ENCODE measurements at regions not wholly inside any gene's neighbourhood (a gene's known extent, or its start where the extent isn't known, plus 50 kb on each side); places are given as distances from the start of the nearest gene placed in this dataset.

DNA sequence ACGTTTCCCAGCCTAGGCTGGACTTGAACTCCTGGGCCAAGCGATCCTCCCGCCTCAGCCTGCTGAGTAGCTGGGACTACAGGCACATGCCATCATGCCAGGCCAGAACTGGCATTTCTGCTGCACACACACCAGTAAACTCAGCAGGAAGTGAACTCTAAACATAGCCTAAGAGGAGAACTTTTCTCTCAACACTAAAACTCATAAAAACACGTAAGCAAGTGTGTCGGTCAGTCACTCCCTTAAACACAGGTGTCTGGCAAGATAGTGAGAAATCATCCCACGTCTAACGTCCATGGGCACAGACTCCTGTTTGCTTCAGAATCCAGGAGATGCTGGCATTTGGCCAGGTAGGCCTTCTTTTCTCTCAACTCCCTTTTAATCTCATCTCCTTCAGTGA lies 104.8 kb downstream of the RPL27A start:
- Histone ChIP-seq H3K9ac (ENCODE audit: low read depth, low read length) (no peak overlapping the region), H3K9me3 (replicated peaks; ENCODE audit: low read length) (no peaks in the 10 kb centered on the region), H3K4me2 (ENCODE audit: low read length) (no peak overlapping the region), H3K27me3 (ENCODE audit: control insufficient read depth, insufficient read depth, low read length) (no peaks in the 10 kb centered on the region), H3K36me3 (ENCODE audit: insufficient read depth, low read length) (no peaks in the 10 kb centered on the region), H3K4me1 (ENCODE audit: control insufficient read depth, insufficient read depth, low read length) (peaks cover 11% of the 10 kb centered on the region), H3K4me3 (ENCODE audit: low read length) (no peak overlapping the region)

- H3K4me3 ChIP-seq (ENCODE audit: low read length): no peak overlapping the region
- no peaks in the 10 kb centered on the region for H3K36me3 ChIP-seq (ENCODE audit: insufficient read depth, low read length)
- peaks cover 11% of the 10 kb centered on the region for H3K4me1 ChIP-seq (ENCODE audit: control insufficient read depth, insufficient read depth, low read length)
- H3K27me3 ChIP-seq (ENCODE audit: control insufficient read depth, insufficient read depth, low read length): no peaks in the 10 kb centered on the region
- H3K9ac ChIP-seq (ENCODE audit: low read depth, low read length): no peak overlapping the region
- no peaks in the 10 kb centered on the region for H3K9me3 ChIP-seq (replicated peaks; ENCODE audit: low read length)
- H3K4me2 ChIP-seq (ENCODE audit: low read length): no peak overlapping the region
These were observed 106.0 kb downstream of the RPL27A start for GRCh38 chr11:8788616-8789015.

GRCh38 chr11:8789864-8790263 lies 107.3 kb downstream of the RPL27A start:
- Histone ChIP-seq H3K9ac (ENCODE audit: low read depth, low read length) (no peak overlapping the region), H3K9me3 (replicated peaks; ENCODE audit: low read length) (no peaks in the 10 kb centered on the region), H3K36me3 (ENCODE audit: insufficient read depth, low read length) (peaks cover 4% of the 10 kb centered on the region), H3K4me1 (ENCODE audit: control insufficient read depth, insufficient read depth, low read length) (peaks cover 11% of the 10 kb centered on the region), H3K4me2 (ENCODE audit: low read length) (no peak overlapping the region), H3K4me3 (ENCODE audit: low read length) (no peak overlapping the region), H3K27me3 (ENCODE audit: control insufficient read depth, insufficient read depth, low read length) (no peaks in the 10 kb centered on the region)

GRCh38 chr11:8790968-8791367 lies 108.4 kb downstream of the RPL27A start:
- Histone ChIP-seq H3K4me3 (ENCODE audit: low read length) (no peak overlapping the region), H3K4me2 (ENCODE audit: low read length) (no peak overlapping the region), H3K9ac (ENCODE audit: low read depth, low read length) (no peak overlapping the region), H3K36me3 (ENCODE audit: insufficient read depth, low read length) (peaks cover 4% of the 10 kb centered on the region), H3K27me3 (ENCODE audit: control insufficient read depth, insufficient read depth, low read length) (no peaks in the 10 kb centered on the region), H3K9me3 (replicated peaks; ENCODE audit: low read length) (no peaks in the 10 kb centered on the region), H3K4me1 (ENCODE audit: control insufficient read depth, insufficient read depth, low read length) (peaks cover 11% of the 10 kb centered on the region)

- H3K9me3 ChIP-seq (replicated peaks; ENCODE audit: low read length): no peaks in the 10 kb centered on the region
- H3K4me2 ChIP-seq (ENCODE audit: low read length): no peak overlapping the region
- H3K27me3 ChIP-seq (ENCODE audit: control insufficient read depth, insufficient read depth, low read length): no peaks in the 10 kb centered on the region
- H3K36me3 ChIP-seq (ENCODE audit: insufficient read depth, low read length): peaks cover 4% of the 10 kb centered on the region
- no peaks in the 10 kb centered on the region for H3K4me1 ChIP-seq (ENCODE audit: control insufficient read depth, insufficient read depth, low read length)
- no peak overlapping the region for H3K9ac ChIP-seq (ENCODE audit: low read depth, low read length)
- no peak overlapping the region for H3K4me3 ChIP-seq (ENCODE audit: low read length)
These were observed 110.1 kb downstream of the RPL27A start for GRCh38 chr11:8792710-8793109.

DNA sequence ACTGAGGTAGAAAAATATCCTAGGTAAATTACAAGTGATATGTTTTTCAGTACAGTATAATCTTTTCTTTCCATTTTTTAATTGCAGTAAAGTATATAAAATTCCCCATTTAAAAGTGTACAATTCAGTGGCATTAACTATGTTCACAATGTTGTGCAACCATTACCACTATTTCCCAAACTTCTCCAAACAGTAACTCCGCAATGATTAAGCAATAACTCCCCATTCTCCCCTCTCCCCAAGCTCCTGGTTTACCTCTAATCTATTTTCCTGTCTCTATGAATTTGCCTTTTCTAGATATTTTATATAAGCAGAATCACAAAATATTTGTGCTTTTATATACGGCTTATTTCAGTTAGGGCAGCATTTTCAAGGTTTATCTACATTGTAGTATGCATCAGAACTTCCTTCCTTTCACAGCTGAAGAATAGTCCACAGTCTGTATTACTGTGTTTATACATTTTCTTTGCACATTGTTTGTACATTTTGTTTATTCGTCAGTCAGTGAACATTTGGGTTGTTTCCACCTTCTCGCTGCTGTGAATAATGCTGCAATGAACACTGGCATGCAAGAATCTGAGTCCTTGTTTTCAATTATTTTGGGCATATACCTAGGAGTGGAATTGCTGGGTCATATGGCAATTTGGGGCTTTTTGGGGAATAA lies 110.7 kb downstream of the RPL27A start:
- Histone ChIP-seq H3K9me3 (replicated peaks; ENCODE audit: low read length) (no peaks in the 10 kb centered on the region), H3K27me3 (ENCODE audit: control insufficient read depth, insufficient read depth, low read length) (no peaks in the 10 kb centered on the region), H3K4me1 (ENCODE audit: control insufficient read depth, insufficient read depth, low read length) (no peaks in the 10 kb centered on the region), H3K4me3 (ENCODE audit: low read length) (no peak overlapping the region), H3K9ac (ENCODE audit: low read depth, low read length) (no peak overlapping the region), H3K4me2 (ENCODE audit: low read length) (no peak overlapping the region), H3K36me3 (ENCODE audit: insufficient read depth, low read length) (peaks cover 4% of the 10 kb centered on the region)

DNA sequence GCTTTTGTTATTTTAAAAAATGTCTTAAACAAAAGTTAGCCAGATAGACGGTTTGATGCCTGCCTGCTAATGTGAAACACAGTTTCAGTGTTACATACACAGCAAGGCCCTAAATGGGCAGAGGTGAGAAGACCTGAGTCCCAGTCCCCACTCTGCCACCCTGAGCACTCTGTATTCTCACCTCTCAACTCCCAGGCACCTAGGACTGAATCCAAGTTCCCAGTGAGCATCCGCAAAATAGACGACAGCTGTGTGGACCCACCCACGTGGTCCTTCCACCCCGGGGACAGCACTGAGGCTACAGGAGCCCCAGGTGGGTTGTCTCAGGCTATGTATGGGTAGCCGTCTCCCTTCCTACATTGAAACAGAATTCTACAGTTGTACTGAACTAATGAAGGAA lies 111.5 kb downstream of the RPL27A start:
- Histone ChIP-seq H3K27me3 (ENCODE audit: control insufficient read depth, insufficient read depth, low read length) (no peaks in the 10 kb centered on the region), H3K9ac (ENCODE audit: low read depth, low read length) (no peak overlapping the region), H3K36me3 (ENCODE audit: insufficient read depth, low read length) (peaks cover 5% of the 10 kb centered on the region), H3K4me1 (ENCODE audit: control insufficient read depth, insufficient read depth, low read length) (no peaks in the 10 kb centered on the region), H3K9me3 (replicated peaks; ENCODE audit: low read length) (no peaks in the 10 kb centered on the region), H3K4me3 (ENCODE audit: low read length) (no peak overlapping the region), H3K4me2 (ENCODE audit: low read length) (no peak overlapping the region)

DNA sequence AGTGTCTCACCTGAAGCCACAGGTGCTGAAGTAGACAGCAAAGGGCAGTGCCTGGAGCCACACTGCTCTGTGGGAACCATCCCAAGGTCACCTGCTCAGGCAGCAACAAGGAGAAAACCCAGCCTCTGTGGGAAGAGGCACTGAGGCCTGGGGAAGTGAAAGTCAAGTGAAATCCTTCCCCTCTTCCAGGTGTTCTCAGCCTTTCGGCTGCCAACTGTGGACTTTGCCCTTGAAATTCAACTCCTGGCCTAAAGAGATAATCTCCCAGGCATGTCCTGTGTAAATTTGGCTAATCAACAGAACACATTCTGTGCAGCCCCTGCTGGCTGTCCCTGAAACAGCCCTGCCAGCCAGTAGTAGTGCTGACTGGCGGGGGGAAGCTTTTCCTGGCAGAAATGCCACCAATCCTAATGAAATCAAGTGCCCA lies 112.1 kb downstream of the RPL27A start:
- Histone ChIP-seq H3K4me1 (ENCODE audit: control insufficient read depth, insufficient read depth, low read length) (no peaks in the 10 kb centered on the region), H3K4me2 (ENCODE audit: low read length) (no peak overlapping the region), H3K9ac (ENCODE audit: low read depth, low read length) (no peak overlapping the region), H3K27me3 (ENCODE audit: control insufficient read depth, insufficient read depth, low read length) (no peaks in the 10 kb centered on the region), H3K36me3 (ENCODE audit: insufficient read depth, low read length) (peaks cover 10% of the 10 kb centered on the region), H3K9me3 (replicated peaks; ENCODE audit: low read length) (no peaks in the 10 kb centered on the region), H3K4me3 (ENCODE audit: low read length) (no peak overlapping the region)

GRCh38 chr11:8796941-8797340 lies 114.0 kb upstream of the AKIP1 start:
- no peak overlapping the region for H3K4me2 ChIP-seq (ENCODE audit: low read length)
- no peaks in the 10 kb centered on the region for H3K9me3 ChIP-seq (replicated peaks; ENCODE audit: low read length)
- H3K27me3 ChIP-seq (ENCODE audit: control insufficient read depth, insufficient read depth, low read length): no peaks in the 10 kb centered on the region
- peaks cover 10% of the 10 kb centered on the region for H3K36me3 ChIP-seq (ENCODE audit: insufficient read depth, low read length)
- no peak overlapping the region for H3K4me3 ChIP-seq (ENCODE audit: low read length)
- H3K9ac ChIP-seq (ENCODE audit: low read depth, low read length): no peak overlapping the region
- H3K4me1 ChIP-seq (ENCODE audit: control insufficient read depth, insufficient read depth, low read length): no peaks in the 10 kb centered on the region

- Histone ChIP-seq H3K27me3 (ENCODE audit: control insufficient read depth, insufficient read depth, low read length) (no peaks in the 10 kb centered on the region), H3K4me3 (ENCODE audit: low read length) (no peak overlapping the region), H3K9ac (ENCODE audit: low read depth, low read length) (no peak overlapping the region), H3K4me1 (ENCODE audit: control insufficient read depth, insufficient read depth, low read length) (no peaks in the 10 kb centered on the region), H3K9me3 (replicated peaks; ENCODE audit: low read length) (no peaks in the 10 kb centered on the region), H3K36me3 (ENCODE audit: insufficient read depth, low read length) (peaks cover 9% of the 10 kb centered on the region), H3K4me2 (ENCODE audit: low read length) (no peak overlapping the region)
These were observed 111.7 kb upstream of the AKIP1 start for GRCh38 chr11:8799273-8799672.

- no peaks in the 10 kb centered on the region for H3K9me3 ChIP-seq (replicated peaks; ENCODE audit: low read length)
- H3K4me1 ChIP-seq (ENCODE audit: control insufficient read depth, insufficient read depth, low read length): peaks cover 7% of the 10 kb centered on the region
- no peak overlapping the region for H3K9ac ChIP-seq (ENCODE audit: low read depth, low read length)
- H3K27me3 ChIP-seq (ENCODE audit: control insufficient read depth, insufficient read depth, low read length): no peaks in the 10 kb centered on the region
- H3K4me2 ChIP-seq (ENCODE audit: low read length): no peak overlapping the region
- no peak overlapping the region for H3K4me3 ChIP-seq (ENCODE audit: low read length)
- H3K36me3 ChIP-seq (ENCODE audit: insufficient read depth, low read length): peaks cover 6% of the 10 kb centered on the region
These were observed 110.4 kb upstream of the AKIP1 start for GRCh38 chr11:8800520-8801110.

- no peaks in the 10 kb centered on the region for H3K9me3 ChIP-seq (replicated peaks; ENCODE audit: low read length)
- H3K4me2 ChIP-seq (ENCODE audit: low read length): no peak overlapping the region
- peaks cover 6% of the 10 kb centered on the region for H3K36me3 ChIP-seq (ENCODE audit: insufficient read depth, low read length)
- H3K27me3 ChIP-seq (ENCODE audit: control insufficient read depth, insufficient read depth, low read length): no peaks in the 10 kb centered on the region
- no peak overlapping the region for H3K9ac ChIP-seq (ENCODE audit: low read depth, low read length)
- no peak overlapping the region for H3K4me3 ChIP-seq (ENCODE audit: low read length)
- peaks cover 12% of the 10 kb centered on the region for H3K4me1 ChIP-seq (ENCODE audit: control insufficient read depth, insufficient read depth, low read length)
These were observed 109.9 kb upstream of the AKIP1 start for GRCh38 chr11:8801121-8801520.

All from skeletal muscle satellite cell (primary cell).